ENCODE measurements at regions not wholly inside any gene's neighbourhood (a gene's known extent, or its start where the extent isn't known, plus 50 kb on each side); places are given as distances from the start of the nearest gene placed in this dataset.

- POLR2A ChIA-PET (ENCODE audit: low non-redundant PET): no interaction called here
- CTCF ChIA-PET: no interaction called here
- intact Hi-C loops (cut with micrococcal nuclease; ENCODE audit: unreplicated experiment): no loop called here
- no peaks in the 10 kb centered on the region for H3K36me3 ChIP-seq (ENCODE audit: insufficient read depth, low read length, poor library complexity, severe bottlenecking)
- no peak overlapping the region for H3K27ac ChIP-seq (ENCODE audit: low read depth, low read length, poor library complexity, severe bottlenecking)
- TF ChIP-seq CTCF (conservative IDR thresholded peaks at IDR 0.05; ENCODE audit: low read depth, low read length) (no peak), EZH2 (IDR thresholded peaks at IDR 0.05; ENCODE audit: borderline replicate concordance, low read depth, low read length, poor library complexity, severe bottlenecking) (no peak)
- no peak overlapping the region for H3K4me3 ChIP-seq (ENCODE audit: low read depth, low read length, poor library complexity, severe bottlenecking)
- peaks cover 47% of the 10 kb centered on the region for H3K9me3 ChIP-seq (ENCODE audit: low read depth, low read length, poor library complexity, severe bottlenecking)
- H3K4me1 ChIP-seq (ENCODE audit: insufficient read depth, low read length, poor library complexity, severe bottlenecking): no peaks in the 10 kb centered on the region
- no peaks in the 10 kb centered on the region for H3K27me3 ChIP-seq (replicated peaks; ENCODE audit: insufficient read depth, low read depth, low read length, poor library complexity)
- no peak for DNase-seq (ENCODE audit: low spot score)
- no TSS peak for BruUV-seq (replicated peaks)
These were observed 1343.8 kb upstream of the LRRTM1 start for GRCh38 chr2:81648370-81648769.

DNA sequence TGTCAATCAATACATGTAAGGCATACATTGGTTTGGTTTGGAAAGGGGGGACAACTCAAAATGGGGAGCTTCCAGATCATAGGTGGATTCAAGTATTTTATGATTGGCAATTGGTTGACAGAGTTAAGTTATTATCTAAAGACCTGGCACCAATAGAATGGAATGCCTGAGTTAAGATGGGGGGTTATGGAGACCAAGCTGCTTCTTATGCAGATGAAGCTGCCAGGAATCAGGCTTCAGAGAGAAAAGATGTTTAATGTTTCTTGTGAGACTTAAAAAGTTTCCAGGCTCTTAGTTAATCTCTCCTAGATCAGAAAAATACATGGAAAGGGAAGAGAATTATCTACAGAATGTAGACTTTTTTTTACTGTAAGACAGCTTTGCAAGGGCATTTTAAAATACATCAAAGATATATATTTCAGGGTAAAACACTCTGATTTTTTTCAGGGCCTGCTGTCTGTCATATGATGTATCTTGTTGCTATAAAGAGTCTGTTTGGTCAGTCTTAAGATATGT is 1343.2 kb upstream of the LRRTM1 start:
- no peak overlapping the region for H3K27ac ChIP-seq (ENCODE audit: low read depth, low read length, poor library complexity, severe bottlenecking)
- no peaks in the 10 kb centered on the region for H3K4me1 ChIP-seq (ENCODE audit: insufficient read depth, low read length, poor library complexity, severe bottlenecking)
- BruUV-seq (replicated peaks): no TSS peak
- peaks cover 53% of the 10 kb centered on the region for H3K9me3 ChIP-seq (ENCODE audit: low read depth, low read length, poor library complexity, severe bottlenecking)
- H3K4me3 ChIP-seq (ENCODE audit: low read depth, low read length, poor library complexity, severe bottlenecking): no peak overlapping the region
- H3K36me3 ChIP-seq (ENCODE audit: insufficient read depth, low read length, poor library complexity, severe bottlenecking): no peaks in the 10 kb centered on the region
- intact Hi-C loops (cut with micrococcal nuclease; ENCODE audit: unreplicated experiment): no loop called here
- no peak for TF ChIP-seq EZH2 (IDR thresholded peaks at IDR 0.05; ENCODE audit: borderline replicate concordance, low read depth, low read length, poor library complexity, severe bottlenecking)
- no peak for TF ChIP-seq CTCF (conservative IDR thresholded peaks at IDR 0.05; ENCODE audit: low read depth, low read length)
- no peak for DNase-seq (ENCODE audit: low spot score)
- ChIA-PET POLR2A (ENCODE audit: low non-redundant PET) (no interaction called here), CTCF (no interaction called here)
- H3K27me3 ChIP-seq (replicated peaks; ENCODE audit: insufficient read depth, low read depth, low read length, poor library complexity): no peaks in the 10 kb centered on the region

GRCh38 chr2:81645745-81646301 is 1341.3 kb upstream of the LRRTM1 start:
- no peak for DNase-seq (ENCODE audit: low spot score)
- no peak overlapping the region for H3K27ac ChIP-seq (ENCODE audit: low read depth, low read length, poor library complexity, severe bottlenecking)
- intact Hi-C loops (cut with micrococcal nuclease; ENCODE audit: unreplicated experiment): no loop called here
- BruUV-seq (replicated peaks): no TSS peak
- no peaks in the 10 kb centered on the region for H3K4me1 ChIP-seq (ENCODE audit: insufficient read depth, low read length, poor library complexity, severe bottlenecking)
- ChIA-PET CTCF (no interaction called here), POLR2A (ENCODE audit: low non-redundant PET) (no interaction called here)
- H3K27me3 ChIP-seq (replicated peaks; ENCODE audit: insufficient read depth, low read depth, low read length, poor library complexity): no peaks in the 10 kb centered on the region
- H3K9me3 ChIP-seq (ENCODE audit: low read depth, low read length, poor library complexity, severe bottlenecking): peaks cover 54% of the 10 kb centered on the region
- H3K4me3 ChIP-seq (ENCODE audit: low read depth, low read length, poor library complexity, severe bottlenecking): no peak overlapping the region
- no peaks in the 10 kb centered on the region for H3K36me3 ChIP-seq (ENCODE audit: insufficient read depth, low read length, poor library complexity, severe bottlenecking)
- no peak for TF ChIP-seq EZH2 (IDR thresholded peaks at IDR 0.05; ENCODE audit: borderline replicate concordance, low read depth, low read length, poor library complexity, severe bottlenecking)
- TF ChIP-seq CTCF (conservative IDR thresholded peaks at IDR 0.05; ENCODE audit: low read depth, low read length): no peak

All from A673 (cell line).